ENCODE measurements at regions not wholly inside any gene's neighbourhood (a gene's known extent, or its start where the extent isn't known, plus 50 kb on each side); places are given as distances from the start of the nearest gene placed in this dataset.

- TF ChIP-seq CTCF (IDR thresholded peaks at IDR 0.05; ENCODE audit: low read depth, low read length) (no peak), EZH2phosphoT487 (IDR thresholded peaks at IDR 0.05; ENCODE audit: low read depth) (no peak)
Measured at GRCh38 chr22:26798462-26799065, 141.2 kb downstream of the MIAT start.
